ENCODE measurements at regions not wholly inside any gene's neighbourhood (a gene's known extent, or its start where the extent isn't known, plus 50 kb on each side); places are given as distances from the start of the nearest gene placed in this dataset.

GRCh38 chr2:234874347-234875046, 77.3 kb upstream of the SH3BP4 start:
- Histone ChIP-seq H3K9me3 (ENCODE audit: control insufficient read depth in 1 of 2, low read length in 2 of 2) (peaks cover 0 to 5% of the 10 kb centered on the region in 2 donors), H3K4me1 (ENCODE audit: control insufficient read depth in 1 of 2, insufficient read depth in 2 of 2, low read length in 2 of 2) (peaks cover 0 to 1% of the 10 kb centered on the region in 2 donors), H3K9ac (ENCODE audit: low read depth in 1 of 2, low read length in 2 of 2) (no peak overlapping the region), H3K4me3 (ENCODE audit: low read depth in 1 of 2, low read length in 2 of 2) (no peak overlapping the region), H3K27ac (ENCODE audit: low read depth, low read length) (no peak overlapping the region), H3K27me3 (ENCODE audit: control insufficient read depth in 1 of 2, insufficient read depth in 2 of 2, low read length in 2 of 2) (no peaks in the 10 kb centered on the region), H3K36me3 (ENCODE audit: control insufficient read depth in 1 of 2, insufficient read depth in 2 of 2, low read length in 2 of 2) (no peaks in the 10 kb centered on the region)

GRCh38 chr2:234873828-234874173, 78.0 kb upstream of the SH3BP4 start:
- Histone ChIP-seq H3K4me1 (ENCODE audit: control insufficient read depth in 1 of 2, insufficient read depth in 2 of 2, low read length in 2 of 2) (no peaks in the 10 kb centered on the region), H3K27ac (ENCODE audit: low read depth, low read length) (no peak overlapping the region), H3K9me3 (ENCODE audit: control insufficient read depth in 1 of 2, low read length in 2 of 2) (peaks cover 0 to 5% of the 10 kb centered on the region in 2 donors)

GRCh38 chr2:234873103-234873827, 78.6 kb upstream of the SH3BP4 start:
- Histone ChIP-seq H3K4me3 (ENCODE audit: low read depth in 1 of 2, low read length in 2 of 2) (no peak overlapping the region), H3K9me3 (ENCODE audit: control insufficient read depth in 1 of 2, low read length in 2 of 2) (peaks cover 0 to 5% of the 10 kb centered on the region in 2 donors), H3K36me3 (ENCODE audit: control insufficient read depth in 1 of 2, insufficient read depth in 2 of 2, low read length in 2 of 2) (no peaks in the 10 kb centered on the region), H3K27ac (ENCODE audit: low read depth, low read length) (peak overlapping the region; percentile 39), H3K9ac (ENCODE audit: low read depth in 1 of 2, low read length in 2 of 2) (no peak overlapping the region), H3K27me3 (ENCODE audit: control insufficient read depth in 1 of 2, insufficient read depth in 2 of 2, low read length in 2 of 2) (no peaks in the 10 kb centered on the region), H3K4me1 (ENCODE audit: control insufficient read depth in 1 of 2, insufficient read depth in 2 of 2, low read length in 2 of 2) (no peaks in the 10 kb centered on the region)

More at GRCh38 chr2:234873828-234874173, 78.0 kb upstream of the SH3BP4 start:
- Histone ChIP-seq H3K27me3 (ENCODE audit: control insufficient read depth in 1 of 2, insufficient read depth in 2 of 2, low read length in 2 of 2) (no peaks in the 10 kb centered on the region), H3K36me3 (ENCODE audit: control insufficient read depth in 1 of 2, insufficient read depth in 2 of 2, low read length in 2 of 2) (no peaks in the 10 kb centered on the region), H3K4me3 (ENCODE audit: low read depth in 1 of 2, low read length in 2 of 2) (no peak overlapping the region), H3K9ac (ENCODE audit: low read depth in 1 of 2, low read length in 2 of 2) (no peak overlapping the region)

- Histone ChIP-seq H3K9ac (ENCODE audit: low read depth in 1 of 2, low read length in 2 of 2) (no peak overlapping the region), H3K36me3 (ENCODE audit: control insufficient read depth in 1 of 2, insufficient read depth in 2 of 2, low read length in 2 of 2) (no peaks in the 10 kb centered on the region), H3K27me3 (ENCODE audit: control insufficient read depth in 1 of 2, insufficient read depth in 2 of 2, low read length in 2 of 2) (no peaks in the 10 kb centered on the region), H3K27ac (ENCODE audit: low read depth, low read length) (no peak overlapping the region), H3K4me1 (ENCODE audit: control insufficient read depth in 1 of 2, insufficient read depth in 2 of 2, low read length in 2 of 2) (no peaks in the 10 kb centered on the region), H3K4me3 (ENCODE audit: low read depth in 1 of 2, low read length in 2 of 2) (no peak overlapping the region), H3K9me3 (ENCODE audit: control insufficient read depth in 1 of 2, low read length in 2 of 2) (no peaks in the 10 kb centered on the region)
Observed at GRCh38 chr2:234869969-234870368, 81.8 kb upstream of the SH3BP4 start.

GRCh38 chr2:234869164-234869563, 82.7 kb upstream of the SH3BP4 start:
- peaks cover 0 to 3% of the 10 kb centered on the region in 2 donors for H3K4me1 ChIP-seq (ENCODE audit: control insufficient read depth in 1 of 2, insufficient read depth in 2 of 2, low read length in 2 of 2)
- H3K9ac ChIP-seq (ENCODE audit: low read depth in 1 of 2, low read length in 2 of 2) = no peak overlapping the region
- H3K36me3 ChIP-seq (ENCODE audit: control insufficient read depth in 1 of 2, insufficient read depth in 2 of 2, low read length in 2 of 2) = no peaks in the 10 kb centered on the region
- no peaks in the 10 kb centered on the region for H3K27me3 ChIP-seq (ENCODE audit: control insufficient read depth in 1 of 2, insufficient read depth in 2 of 2, low read length in 2 of 2)
- H3K9me3 ChIP-seq (ENCODE audit: control insufficient read depth in 1 of 2, low read length in 2 of 2) = no peaks in the 10 kb centered on the region
- H3K27ac ChIP-seq (ENCODE audit: low read depth, low read length) = no peak overlapping the region
- H3K4me3 ChIP-seq (ENCODE audit: low read depth in 1 of 2, low read length in 2 of 2) = no peak overlapping the region

GRCh38 chr2:234867882-234868285, 83.9 kb upstream of the SH3BP4 start:
- H3K4me3 ChIP-seq (ENCODE audit: low read depth in 1 of 2, low read length in 2 of 2) = no peak overlapping the region
- H3K9me3 ChIP-seq (ENCODE audit: control insufficient read depth in 1 of 2, low read length in 2 of 2) = no peaks in the 10 kb centered on the region
- H3K9ac ChIP-seq (ENCODE audit: low read depth in 1 of 2, low read length in 2 of 2) = no peak overlapping the region
- H3K27ac ChIP-seq (ENCODE audit: low read depth, low read length) = no peak overlapping the region
- H3K4me1 ChIP-seq (ENCODE audit: control insufficient read depth in 1 of 2, insufficient read depth in 2 of 2, low read length in 2 of 2) = peaks cover 9 to 15% of the 10 kb centered on the region in 2 donors
- no peaks in the 10 kb centered on the region for H3K27me3 ChIP-seq (ENCODE audit: control insufficient read depth in 1 of 2, insufficient read depth in 2 of 2, low read length in 2 of 2)
- H3K36me3 ChIP-seq (ENCODE audit: control insufficient read depth in 1 of 2, insufficient read depth in 2 of 2, low read length in 2 of 2) = no peaks in the 10 kb centered on the region

- Histone ChIP-seq H3K9ac (ENCODE audit: low read depth in 1 of 2, low read length in 2 of 2) (no peak overlapping the region), H3K4me3 (ENCODE audit: low read depth in 1 of 2, low read length in 2 of 2) (no peak overlapping the region), H3K9me3 (ENCODE audit: control insufficient read depth in 1 of 2, low read length in 2 of 2) (no peaks in the 10 kb centered on the region), H3K36me3 (ENCODE audit: control insufficient read depth in 1 of 2, insufficient read depth in 2 of 2, low read length in 2 of 2) (no peaks in the 10 kb centered on the region), H3K27ac (ENCODE audit: low read depth, low read length) (no peak overlapping the region), H3K4me1 (ENCODE audit: control insufficient read depth in 1 of 2, insufficient read depth in 2 of 2, low read length in 2 of 2) (peaks cover 9 to 17% of the 10 kb centered on the region in 2 donors), H3K27me3 (ENCODE audit: control insufficient read depth in 1 of 2, insufficient read depth in 2 of 2, low read length in 2 of 2) (no peaks in the 10 kb centered on the region)
Observed at GRCh38 chr2:234865586-234865985, 86.2 kb upstream of the SH3BP4 start.

- Histone ChIP-seq H3K4me1 (ENCODE audit: control insufficient read depth in 1 of 2, insufficient read depth in 2 of 2, low read length in 2 of 2) (peaks cover 9 to 17% of the 10 kb centered on the region in 2 donors), H3K4me3 (ENCODE audit: low read depth in 1 of 2, low read length in 2 of 2) (no peak overlapping the region), H3K36me3 (ENCODE audit: control insufficient read depth in 1 of 2, insufficient read depth in 2 of 2, low read length in 2 of 2) (no peaks in the 10 kb centered on the region), H3K9ac (ENCODE audit: low read depth in 1 of 2, low read length in 2 of 2) (no peak overlapping the region), H3K9me3 (ENCODE audit: control insufficient read depth in 1 of 2, low read length in 2 of 2) (no peaks in the 10 kb centered on the region), H3K27me3 (ENCODE audit: control insufficient read depth in 1 of 2, insufficient read depth in 2 of 2, low read length in 2 of 2) (no peaks in the 10 kb centered on the region), H3K27ac (ENCODE audit: low read depth, low read length) (no peak overlapping the region)
Observed at GRCh38 chr2:234865040-234865439, 86.8 kb upstream of the SH3BP4 start.

- Histone ChIP-seq H3K27me3 (ENCODE audit: control insufficient read depth in 1 of 2, insufficient read depth in 2 of 2, low read length in 2 of 2) (no peaks in the 10 kb centered on the region), H3K4me1 (ENCODE audit: control insufficient read depth in 1 of 2, insufficient read depth in 2 of 2, low read length in 2 of 2) (peaks cover 9 to 17% of the 10 kb centered on the region in 2 donors), H3K9me3 (ENCODE audit: control insufficient read depth in 1 of 2, low read length in 2 of 2) (no peaks in the 10 kb centered on the region), H3K27ac (ENCODE audit: low read depth, low read length) (no peak overlapping the region), H3K9ac (ENCODE audit: low read depth in 1 of 2, low read length in 2 of 2) (no peak overlapping the region), H3K36me3 (ENCODE audit: control insufficient read depth in 1 of 2, insufficient read depth in 2 of 2, low read length in 2 of 2) (no peaks in the 10 kb centered on the region), H3K4me3 (ENCODE audit: low read depth in 1 of 2, low read length in 2 of 2) (no peak overlapping the region)
Observed at GRCh38 chr2:234864506-234864905, 87.3 kb upstream of the SH3BP4 start.

GRCh38 chr2:234863043-234863934, 88.5 kb upstream of the SH3BP4 start:
- no peak overlapping the region for H3K4me3 ChIP-seq (ENCODE audit: low read depth in 1 of 2, low read length in 2 of 2)
- no peaks in the 10 kb centered on the region for H3K36me3 ChIP-seq (ENCODE audit: control insufficient read depth in 1 of 2, insufficient read depth in 2 of 2, low read length in 2 of 2)
- peaks cover 9 to 17% of the 10 kb centered on the region in 2 donors for H3K4me1 ChIP-seq (ENCODE audit: control insufficient read depth in 1 of 2, insufficient read depth in 2 of 2, low read length in 2 of 2)
- no peaks in the 10 kb centered on the region for H3K9me3 ChIP-seq (ENCODE audit: control insufficient read depth in 1 of 2, low read length in 2 of 2)
- H3K27me3 ChIP-seq (ENCODE audit: control insufficient read depth in 1 of 2, insufficient read depth in 2 of 2, low read length in 2 of 2) = no peaks in the 10 kb centered on the region
- peak overlapping the region; percentile 22 for H3K27ac ChIP-seq (ENCODE audit: low read depth, low read length)
- H3K9ac ChIP-seq (ENCODE audit: low read depth in 1 of 2, low read length in 2 of 2) = no peak overlapping the region
